ENCODE measurements at regions not wholly inside any gene's neighbourhood (a gene's known extent, or its start where the extent isn't known, plus 50 kb on each side); places are given as distances from the start of the nearest gene placed in this dataset.
A peak's percentile ranks its signal among the peaks of the same experiment; 100 is the strongest.

GRCh38 chr3:163538387-163538786, 1539.9 kb downstream of the SI start:
- no peak for TF ChIP-seq CTCF (IDR thresholded peaks at IDR 0.05; ENCODE audit: insufficient read depth, missing control alignments)
- FAIRE-seq (peak; percentile 32), DNase-seq (ENCODE audit: insufficient read length, low spot score) (no peak)

- no peak for FAIRE-seq
- no peak for TF ChIP-seq CTCF (IDR thresholded peaks at IDR 0.05; ENCODE audit: insufficient read depth, missing control alignments)
These were observed 1544.9 kb downstream of the SI start for GRCh38 chr3:163533381-163533780.

GRCh38 chr3:163523375-163523774, 1554.9 kb downstream of the SI start:
- TF ChIP-seq CTCF (IDR thresholded peaks at IDR 0.05; ENCODE audit: insufficient read depth, missing control alignments), result no peak
- FAIRE-seq (no peak), DNase-seq (ENCODE audit: insufficient read length, low spot score) (no peak)

More at GRCh38 chr3:163533381-163533780, 1544.9 kb downstream of the SI start:
- DNase-seq (ENCODE audit: insufficient read length, low spot score), result no peak

GRCh38 chr3:163521261-163521660, 1557.0 kb downstream of the SI start:
- FAIRE-seq (no peak), DNase-seq (ENCODE audit: insufficient read length, low spot score) (no peak)
- TF ChIP-seq CTCF (IDR thresholded peaks at IDR 0.05; ENCODE audit: insufficient read depth, missing control alignments), result no peak

- FAIRE-seq, result no peak
- DNase-seq (ENCODE audit: insufficient read length, low spot score), result no peak
- TF ChIP-seq CTCF (IDR thresholded peaks at IDR 0.05; ENCODE audit: insufficient read depth, missing control alignments), result no peak
These were observed 1560.2 kb downstream of the SI start for GRCh38 chr3:163518065-163518464.

- no peak for DNase-seq (ENCODE audit: insufficient read length, low spot score)
- FAIRE-seq, result no peak
- no peak for TF ChIP-seq CTCF (IDR thresholded peaks at IDR 0.05; ENCODE audit: insufficient read depth, missing control alignments)
These were observed 1565.1 kb downstream of the SI start for GRCh38 chr3:163513149-163513657.

- no peak for TF ChIP-seq CTCF (IDR thresholded peaks at IDR 0.05; ENCODE audit: insufficient read depth, missing control alignments)
- FAIRE-seq, result no peak
- DNase-seq (ENCODE audit: insufficient read length, low spot score), result no peak
These were observed 1570.1 kb downstream of the SI start for GRCh38 chr3:163508206-163508605.
